NCI-H146 (cell line): ENCODE measurements at regions not wholly inside any gene's neighbourhood (a gene's known extent, or its start where the extent isn't known, plus 50 kb on each side); places are given as distances from the start of the nearest gene placed in this dataset.
"Not testable (repeated sequence)": the region's sequence is repeated elsewhere in the genome, so short reads cannot be mapped to it uniquely, and the experiment has no call there.

Experiments
- DNase-seq: peaks from one replicate; lab custom pipeline; 2025; lab: John Stamatoyannopoulos, UW

DNA sequence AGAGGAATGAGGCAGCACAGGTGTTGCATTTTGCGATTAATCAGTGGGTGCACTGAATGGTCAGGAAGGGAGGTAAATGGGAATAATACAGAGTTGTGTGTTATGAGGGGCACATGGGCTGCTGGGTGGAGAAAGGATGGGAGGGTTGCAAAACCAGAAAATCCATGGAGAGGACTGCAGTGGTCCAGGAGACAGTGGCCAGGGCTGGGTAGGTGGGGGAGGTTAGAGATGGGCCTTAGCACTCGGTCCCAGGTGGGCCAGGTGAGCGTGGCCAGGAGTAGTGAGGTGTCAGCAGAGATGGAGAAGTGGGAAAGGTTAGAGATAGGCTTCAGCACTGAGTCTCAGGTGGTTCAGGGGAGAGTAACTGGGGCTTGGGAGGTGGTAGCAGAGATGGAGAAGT lies 399.1 kb upstream of the LARGE1 start:
- DNase-seq, result no peak

- no peak for DNase-seq
These were observed 404.5 kb upstream of the LARGE1 start for GRCh38 chr22:34324763-34325162.

DNA sequence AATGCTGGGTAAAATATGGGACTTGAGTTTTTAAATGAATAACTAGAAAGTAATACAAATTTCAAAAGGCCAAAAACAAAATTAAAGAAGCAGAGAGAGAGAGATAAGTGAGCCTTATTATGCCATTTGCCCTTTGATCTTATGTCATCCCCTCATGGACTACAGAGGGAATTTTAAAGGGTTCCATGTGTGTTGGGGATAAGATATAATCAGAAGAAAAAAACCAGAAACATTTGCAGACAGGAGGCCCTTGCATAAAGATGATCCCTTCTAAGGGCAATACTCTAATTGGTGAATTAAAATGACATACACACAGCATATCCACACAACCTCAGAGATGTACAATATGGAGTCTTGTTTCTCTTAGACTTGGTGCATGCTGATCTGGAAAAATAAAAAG lies 406.6 kb upstream of the LARGE1 start:
- no peak for DNase-seq

DNA sequence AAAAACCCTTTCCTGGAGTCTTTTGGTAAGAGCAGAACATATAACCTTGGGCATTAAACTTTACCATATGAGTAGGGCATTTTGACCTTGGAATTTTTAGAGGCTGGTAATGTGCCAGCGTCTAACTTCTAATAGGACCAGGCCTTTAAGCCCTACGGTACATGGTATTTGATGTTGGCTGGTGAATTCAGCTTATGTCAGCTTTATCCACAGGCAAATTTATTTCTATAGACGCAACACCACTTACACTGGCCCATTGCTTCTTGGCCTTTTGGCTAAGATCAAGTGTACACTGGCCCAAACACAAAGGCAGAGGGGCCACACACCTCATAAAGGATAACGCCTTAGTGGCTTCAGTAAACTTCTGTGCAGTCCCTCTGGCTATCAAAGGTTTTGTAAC lies 410.2 kb upstream of the LARGE1 start:
- no peak for DNase-seq

DNA sequence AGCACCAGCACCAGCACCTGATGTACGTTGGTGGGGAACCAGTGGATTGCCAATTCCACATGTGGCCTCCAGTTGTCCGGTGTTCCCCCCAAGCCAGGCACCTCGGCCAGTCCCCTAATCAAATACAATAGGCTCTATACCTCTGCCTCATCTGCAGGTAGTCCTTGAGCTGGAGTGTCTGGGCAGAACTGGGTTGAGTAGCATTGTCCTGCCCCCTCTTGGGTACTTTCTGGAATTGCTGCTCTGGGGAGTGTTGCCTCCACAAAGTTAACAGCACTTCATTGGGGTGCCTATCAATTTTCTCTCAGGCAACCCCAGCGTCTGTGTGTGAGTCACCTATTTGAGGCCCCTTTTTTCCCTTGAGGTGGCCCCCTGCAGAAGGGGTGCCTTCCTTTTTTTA lies 413.0 kb upstream of the LARGE1 start:
- no peak for DNase-seq

- DNase-seq, result no peak
These were observed 414.6 kb upstream of the LARGE1 start for GRCh38 chr22:34334893-34335292.

DNA sequence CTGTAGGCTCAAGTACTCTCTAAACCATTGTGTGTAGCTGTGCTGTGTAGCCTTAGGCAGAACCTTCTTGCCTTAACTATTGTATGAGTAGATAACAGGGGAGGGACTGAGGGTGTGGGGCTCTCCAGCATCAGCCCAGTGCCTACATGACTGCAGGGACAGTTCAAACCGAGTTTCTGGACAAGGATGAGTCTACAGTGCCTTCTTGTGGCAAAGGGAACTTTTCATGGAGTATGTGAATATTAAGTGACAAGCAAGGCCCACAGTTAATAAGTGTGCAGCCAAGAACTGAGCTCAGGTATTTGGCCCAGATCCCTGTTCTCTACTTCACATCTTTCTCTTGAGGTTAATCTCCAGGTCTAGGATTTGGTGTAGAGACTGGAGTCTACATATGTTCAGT lies 424.4 kb upstream of the LARGE1 start:
- DNase-seq, result no peak

GRCh38 chr22:34354071-34354817 lies 434.0 kb upstream of the LARGE1 start:
- DNase-seq, result no peak

- DNase-seq, result no peak
These were observed 436.2 kb upstream of the LARGE1 start for GRCh38 chr22:34356481-34356880.

- no peak for DNase-seq
These were observed 450.4 kb upstream of the LARGE1 start for GRCh38 chr22:34370711-34371110.

- no peak for DNase-seq
These were observed 459.5 kb upstream of the LARGE1 start for GRCh38 chr22:34379825-34380224.

DNA sequence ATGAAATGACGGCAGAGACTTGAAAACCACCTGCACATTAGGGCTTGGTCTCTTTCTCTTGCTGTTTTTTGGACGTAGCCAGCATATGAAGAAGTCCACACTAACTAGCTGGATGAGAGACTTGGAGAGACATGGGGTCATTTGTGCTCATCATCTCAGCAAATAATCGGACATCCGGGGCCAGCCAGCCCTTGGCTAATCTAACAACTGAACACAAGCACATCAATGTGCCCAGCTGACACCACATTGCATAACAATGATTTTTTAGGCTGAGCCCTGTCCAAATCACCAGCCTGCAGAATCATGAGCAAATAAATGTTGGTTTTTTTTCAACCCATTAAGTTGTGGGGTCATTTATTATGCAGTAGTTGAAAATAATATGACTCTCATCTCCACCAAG lies 460.3 kb upstream of the LARGE1 start:
- DNase-seq, result no peak

DNA sequence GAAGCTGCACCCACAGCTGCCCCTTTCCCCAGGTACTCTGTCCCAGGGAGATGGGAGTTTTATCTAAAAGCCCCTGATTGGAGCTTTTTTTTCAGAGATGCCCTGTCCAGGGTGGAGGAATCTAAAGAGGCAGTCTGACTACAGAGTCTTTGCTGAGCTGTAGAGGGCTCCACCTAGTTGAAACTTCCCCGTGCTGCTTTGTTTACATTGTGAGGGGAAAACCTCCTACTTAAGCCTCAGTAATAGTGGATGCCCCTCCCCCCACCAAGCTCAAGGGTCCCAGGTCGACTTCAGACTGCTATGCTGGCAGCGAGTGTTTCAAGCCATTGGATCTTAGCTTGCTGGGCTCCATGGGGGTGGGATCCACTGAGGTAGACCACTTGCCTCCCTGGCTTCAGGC lies 470.1 kb upstream of the LARGE1 start:
- no peak for DNase-seq

DNA sequence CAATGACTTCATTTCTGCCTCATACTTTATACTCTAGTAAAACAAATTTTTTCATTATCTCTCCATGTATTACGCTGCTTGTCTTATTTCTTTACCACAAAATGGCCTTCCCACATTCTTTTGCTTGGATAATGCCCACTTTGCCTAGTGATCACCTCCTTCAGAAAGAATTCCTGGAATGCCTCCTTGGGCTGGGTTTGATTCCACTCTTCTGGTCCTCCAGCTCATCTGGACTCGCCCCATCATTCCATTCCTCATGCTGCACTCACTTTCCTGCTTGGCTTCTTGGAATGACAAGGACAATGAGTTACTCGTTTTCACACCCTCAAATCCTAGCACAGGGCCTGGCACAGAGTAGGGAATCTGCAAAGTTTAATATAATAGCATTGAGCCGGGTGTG lies 475.1 kb upstream of the LARGE1 start:
- DNase-seq, result no peak

- DNase-seq, result no peak
These were observed 483.4 kb upstream of the LARGE1 start for GRCh38 chr22:34403667-34404066.

GRCh38 chr22:34410111-34410510 lies 489.8 kb upstream of the LARGE1 start:
- no peak for DNase-seq

GRCh38 chr22:34414467-34415440 lies 494.5 kb upstream of the LARGE1 start:
- DNase-seq, result peak; percentile 20

DNA sequence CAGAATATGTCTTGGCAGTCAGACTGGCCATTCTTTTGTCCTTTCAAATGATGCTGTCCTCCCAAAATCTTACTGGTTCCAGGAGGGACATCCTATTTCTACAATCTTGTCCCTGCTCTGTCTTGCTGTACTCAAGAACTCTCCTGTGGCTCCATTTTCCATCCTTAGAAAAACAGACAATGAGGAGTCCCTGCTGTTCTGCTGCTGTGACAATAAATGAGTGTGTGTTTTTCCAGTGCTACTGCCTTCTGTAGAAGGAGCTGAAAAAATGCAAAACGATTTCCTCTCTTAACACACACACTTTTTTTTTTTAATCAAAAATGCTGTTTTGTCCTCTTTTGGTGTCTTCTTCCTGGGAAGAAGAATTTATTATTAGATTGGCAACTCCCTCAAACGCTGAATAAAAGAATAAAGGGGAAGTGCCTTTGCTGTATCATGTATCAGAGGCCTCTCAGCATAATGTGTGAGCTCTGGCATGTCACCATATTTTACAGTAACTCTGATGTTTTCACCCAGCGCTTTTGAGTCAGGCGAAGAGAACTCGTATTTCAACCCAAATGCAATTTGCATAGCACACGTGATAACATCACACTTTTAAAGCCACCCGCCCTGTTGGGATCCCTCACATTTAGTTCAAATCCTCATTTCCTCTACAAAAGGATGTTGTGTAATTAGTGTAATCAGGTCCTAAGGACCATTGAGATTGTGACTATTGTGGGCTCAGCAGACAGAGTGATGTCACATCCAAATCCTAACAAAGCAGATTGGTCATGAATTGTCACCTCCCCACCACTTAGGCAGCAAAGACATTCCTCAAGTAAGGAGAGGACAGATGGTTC lies 496.0 kb upstream of the LARGE1 start:
- DNase-seq, result no peak

GRCh38 chr22:34422948-34423347 lies 502.7 kb upstream of the LARGE1 start:
- DNase-seq, result not testable (repeated sequence)

DNA sequence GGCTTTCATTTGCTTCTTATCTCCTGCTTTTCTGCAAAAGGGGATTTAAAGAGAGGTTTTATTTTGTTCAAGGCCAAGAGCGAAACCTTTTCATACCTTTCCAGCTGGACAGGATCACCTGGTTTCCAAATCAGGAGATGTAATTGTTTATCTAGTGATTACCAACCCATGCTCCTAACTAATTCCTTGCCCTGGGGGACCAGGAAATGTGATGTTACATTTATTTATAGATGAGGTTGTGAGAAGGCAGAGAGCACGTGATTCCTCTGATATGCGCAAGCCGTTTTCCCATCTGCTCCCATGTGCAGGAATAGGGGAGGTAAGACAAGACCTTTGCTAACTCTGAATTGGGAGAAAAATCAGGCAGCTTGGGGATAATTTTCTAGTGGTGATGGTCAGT lies 507.2 kb upstream of the LARGE1 start:
- DNase-seq, result peak; percentile 7

GRCh38 chr22:34427841-34428240 lies 507.6 kb upstream of the LARGE1 start:
- no peak for DNase-seq

GRCh38 chr22:34429314-34429713 lies 509.0 kb upstream of the LARGE1 start:
- no peak for DNase-seq
